Loucy (cell line): ENCODE measurements at regions not wholly inside any gene's neighbourhood (a gene's known extent, or its start where the extent isn't known, plus 50 kb on each side); places are given as distances from the start of the nearest gene placed in this dataset.

Source experiments
- CTCF ChIP-seq: fragments of 200-600 bp; sonication (generic); conservative IDR thresholded peaks from 2 replicates; pipeline ENCODE4 v1.5.1; 2014; ENCODE audit warnings: mild to moderate bottlenecking, antibody characterized with exemption, low read length
- EZH2phosphoT487 ChIP-seq: fragments of 200-600 bp; IDR thresholded peaks from 2 replicates; pipeline ENCODE4 v1.6.1; 2018; ENCODE audit warnings: antibody characterized with exemption, mild to moderate bottlenecking, moderate library complexity, borderline replicate concordance

DNA sequence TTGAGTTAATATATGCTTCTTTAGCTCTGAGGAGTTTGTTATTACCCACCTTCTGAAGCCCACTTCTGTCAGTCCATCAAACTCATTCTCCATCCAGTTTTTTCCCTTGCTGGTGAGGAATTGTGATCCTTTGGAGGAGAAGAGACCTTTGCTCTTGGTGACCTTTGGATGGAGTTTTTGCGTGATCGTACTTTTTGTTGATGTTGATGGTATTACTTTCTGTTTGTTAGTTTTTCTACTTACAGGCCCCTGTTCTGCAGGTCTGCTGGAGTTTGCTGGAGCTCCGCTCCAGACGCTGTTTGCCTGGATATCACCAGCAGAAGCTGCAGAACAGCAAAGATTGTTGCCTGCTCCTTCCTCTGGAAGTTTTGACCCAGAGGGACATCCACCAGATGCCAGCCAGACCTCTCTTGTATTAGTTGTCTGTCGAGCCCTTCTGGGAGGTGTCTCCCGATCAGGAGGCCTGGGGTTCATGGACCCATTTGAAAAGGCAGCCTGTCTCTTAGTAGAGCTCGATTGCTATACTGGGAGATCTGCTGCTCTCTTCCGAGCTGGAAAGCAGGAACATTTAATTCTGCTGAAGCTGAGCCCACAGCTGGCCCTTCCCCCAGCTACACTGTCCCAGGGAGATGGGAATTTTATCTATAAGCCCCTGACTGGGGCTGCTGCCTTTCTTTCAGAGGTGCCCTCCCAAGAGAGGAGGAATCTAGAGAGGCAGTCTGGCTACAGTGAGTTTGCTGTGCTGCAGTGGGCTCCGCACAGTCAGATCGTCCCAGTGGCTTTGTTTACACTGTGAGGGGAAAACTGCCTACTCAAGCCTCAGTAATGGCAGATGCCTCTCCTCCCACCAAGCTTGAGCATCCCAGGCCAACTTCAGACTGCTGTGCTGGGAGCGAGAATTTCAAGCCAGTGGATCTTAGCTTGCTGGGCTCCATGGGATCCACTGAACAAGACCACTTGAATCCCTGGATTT is 445.5 kb downstream of the MAN2A1 start:
- TF ChIP-seq CTCF, result no peak
- no peak for TF ChIP-seq EZH2phosphoT487
